DOHH2 (cell line): ENCODE measurements at regions not wholly inside any gene's neighbourhood (a gene's known extent, or its start where the extent isn't known, plus 50 kb on each side); places are given as distances from the start of the nearest gene placed in this dataset.

Experiments used
- H3F3A ChIP-seq: fragments of 200-600 bp; sonication (generic), shearing (Covaris generic); 2 replicates; pipeline ENCODE4 v1.6.0; 2016; ENCODE audit warnings: antibody characterized with exemption, mild to moderate bottlenecking; ENCODE audit not compliant: control insufficient read depth, insufficient read depth
- H3K27ac ChIP-seq: fragments of 200-600 bp; sonication (generic); 2 replicates; pipeline ENCODE4 v1.5.1; 2014; ENCODE audit warnings: low read depth, mild to moderate bottlenecking, low read length, moderate library complexity
- H3K27me3 ChIP-seq: fragments of 200-600 bp; sonication (generic); 2 replicates; pipeline ENCODE4 v1.6.1; 2014; ENCODE audit warnings: mild to moderate bottlenecking, low read length, mixed read lengths; ENCODE audit not compliant: control insufficient read depth
- H3K36me3 ChIP-seq: fragments of 200-600 bp; sonication (generic); 2 replicates; pipeline ENCODE4 v1.6.1; 2014; ENCODE audit warnings: mild to moderate bottlenecking, low read length, moderate library complexity, mixed read lengths; ENCODE audit not compliant: control insufficient read depth
- H3K4me1 ChIP-seq: fragments of 200-600 bp; sonication (generic); 2 replicates; pipeline ENCODE4 v1.6.1; 2014; ENCODE audit warnings: mild to moderate bottlenecking, low read length, mixed read lengths; ENCODE audit not compliant: control insufficient read depth
- H3K4me2 ChIP-seq: fragments of 200-600 bp; sonication (generic); 2 replicates; pipeline ENCODE4 v1.6.0; 2014; ENCODE audit warnings: mild to moderate bottlenecking, low read length, moderate library complexity
- H3K4me3 ChIP-seq: fragments of 200-600 bp; sonication (generic); 2 replicates; pipeline ENCODE4 v1.5.1; 2014; ENCODE audit warnings: mild to moderate bottlenecking, low read length, mixed read lengths
- H3K79me2 ChIP-seq: fragments of 200-600 bp; sonication (generic); 2 replicates; pipeline ENCODE4 v1.6.1; 2014; ENCODE audit warnings: mild to moderate bottlenecking, low read length, mixed read lengths; ENCODE audit not compliant: control insufficient read depth
- H3K9me2 ChIP-seq: fragments of 200-600 bp; sonication (generic); replicated peaks from 2 replicates; pipeline ENCODE4 v1.6.1; 2014; ENCODE audit warnings: mild to moderate bottlenecking, low read length, mixed read lengths; ENCODE audit not compliant: control insufficient read depth
- H3K9me3 ChIP-seq: fragments of 200-600 bp; sonication (generic); 2 replicates; pipeline ENCODE4 v1.6.1; 2014; ENCODE audit warnings: antibody characterized with exemption, low read length, mixed read lengths; ENCODE audit not compliant: control insufficient read depth, insufficient read depth
- H4K20me1 ChIP-seq: fragments of 200-600 bp; sonication (generic); 2 replicates; pipeline ENCODE4 v1.6.0; 2014; ENCODE audit warnings: low read depth, mild to moderate bottlenecking, antibody characterized with exemption, low read length, moderate library complexity; ENCODE audit not compliant: control insufficient read depth, insufficient read depth
- CTCF ChIP-seq: fragments of 200-600 bp; sonication (generic); IDR thresholded peaks from one replicate; pipeline ENCODE4 v1.5.1; 2014; ENCODE audit warnings: antibody characterized with exemption, mild to moderate bottlenecking, low read depth, low read length; ENCODE audit not compliant: poor library complexity, severe bottlenecking
- EZH2phosphoT487 ChIP-seq: fragments of 200-600 bp; sonication (generic); IDR thresholded peaks from 2 replicates; pipeline ENCODE4 v1.6.1; 2017; ENCODE audit warnings: borderline replicate concordance, mild to moderate bottlenecking, antibody characterized with exemption, low read length, moderate library complexity, mixed read lengths

GRCh38 chr1:182195733-182196132 is 134.2 kb upstream of the ZNF648 start:
- H3F3A ChIP-seq, result no peaks in the 10 kb centered on the region
- no peaks in the 10 kb centered on the region for H3K4me1 ChIP-seq
- H3K9me2 ChIP-seq, result no peaks in the 10 kb centered on the region
- no peak overlapping the region for H3K4me3 ChIP-seq
- no peaks in the 10 kb centered on the region for H4K20me1 ChIP-seq
- H3K27ac ChIP-seq, result no peak overlapping the region
- H3K27me3 ChIP-seq, result no peaks in the 10 kb centered on the region
- no peaks in the 10 kb centered on the region for H3K36me3 ChIP-seq
- no peaks in the 10 kb centered on the region for H3K9me3 ChIP-seq
- TF ChIP-seq EZH2phosphoT487 (no peak), CTCF (no peak)
- H3K79me2 ChIP-seq, result no peaks in the 10 kb centered on the region
- no peak overlapping the region for H3K4me2 ChIP-seq

- no peaks in the 10 kb centered on the region for H3K9me3 ChIP-seq
- H3K4me2 ChIP-seq, result no peak overlapping the region
These were observed 132.5 kb upstream of the ZNF648 start for GRCh38 chr1:182193908-182194550.

GRCh38 chr1:182192966-182193365 is 131.5 kb upstream of the ZNF648 start:
- H3K27me3 ChIP-seq, result no peaks in the 10 kb centered on the region
- no peak overlapping the region for H3K4me3 ChIP-seq
- TF ChIP-seq CTCF (no peak), EZH2phosphoT487 (no peak)
- H4K20me1 ChIP-seq, result no peaks in the 10 kb centered on the region
- no peak overlapping the region for H3K4me2 ChIP-seq
- no peaks in the 10 kb centered on the region for H3K4me1 ChIP-seq
- H3K9me2 ChIP-seq, result no peaks in the 10 kb centered on the region
- no peaks in the 10 kb centered on the region for H3K79me2 ChIP-seq
- no peaks in the 10 kb centered on the region for H3F3A ChIP-seq
- no peak overlapping the region for H3K27ac ChIP-seq
- H3K36me3 ChIP-seq, result no peaks in the 10 kb centered on the region
- H3K9me3 ChIP-seq, result no peaks in the 10 kb centered on the region

More at GRCh38 chr1:182193908-182194550, 132.5 kb upstream of the ZNF648 start:
- Histone ChIP-seq H3K4me3 (no peak overlapping the region), H3K79me2 (no peaks in the 10 kb centered on the region), H3K27ac (no peak overlapping the region), H3F3A (no peaks in the 10 kb centered on the region), H3K9me2 (no peaks in the 10 kb centered on the region), H3K4me1 (no peaks in the 10 kb centered on the region), H4K20me1 (no peaks in the 10 kb centered on the region), H3K27me3 (no peaks in the 10 kb centered on the region), H3K36me3 (no peaks in the 10 kb centered on the region)
- TF ChIP-seq CTCF (no peak), EZH2phosphoT487 (no peak)

- Histone ChIP-seq H3K9me2 (no peaks in the 10 kb centered on the region), H3K4me2 (no peak overlapping the region), H3K4me1 (no peaks in the 10 kb centered on the region), H3K36me3 (no peaks in the 10 kb centered on the region), H3K79me2 (no peaks in the 10 kb centered on the region), H3K4me3 (no peak overlapping the region), H3K9me3 (no peaks in the 10 kb centered on the region), H3K27me3 (no peaks in the 10 kb centered on the region), H3K27ac (no peak overlapping the region), H4K20me1 (no peaks in the 10 kb centered on the region), H3F3A (no peaks in the 10 kb centered on the region)
- TF ChIP-seq EZH2phosphoT487, result no peak
- TF ChIP-seq CTCF, result no peak
These were observed 130.7 kb upstream of the ZNF648 start for GRCh38 chr1:182192215-182192614.
